CD4-positive, alpha-beta memory T cell (primary cell): ENCODE measurements at regions not wholly inside any gene's neighbourhood (a gene's known extent, or its start where the extent isn't known, plus 50 kb on each side); places are given as distances from the start of the nearest gene placed in this dataset.

Experiments
- CTCF ChIA-PET: fragments of 350-600 bp; sonication (Branson Sonifier 250); formaldehyde crosslinking; loops from one replicate; lab custom pipeline; 2021; ENCODE audit warnings: inconsistent platforms; ENCODE audit not compliant: partially characterized antibody; lab: Charles Lee
- POLR2A ChIA-PET: fragments of 350-600 bp; sonication (Branson Sonifier 250); formaldehyde crosslinking; loops from one replicate; lab custom pipeline; 2021; ENCODE audit not compliant: partially characterized antibody; lab: Charles Lee
- DNase-seq, 5 donors: peaks; one replicate each; pipeline versions ENCODE4 v3.0.0 to v3.0.0-alpha.2; 2020 to 2022; ENCODE audit warnings: mixed read lengths in 1 of 5
- H3K27ac ChIP-seq: one replicate; pipeline ENCODE4 v1.7.0; 2013; ENCODE audit warnings: low read depth, low read length
- H3K27me3 ChIP-seq: 2 replicates; pipeline ENCODE4 v1.7.0; 2013; ENCODE audit warnings: mild to moderate bottlenecking, low read length, moderate library complexity; ENCODE audit not compliant: insufficient read depth
- H3K36me3 ChIP-seq: 2 replicates; pipeline ENCODE4 v1.7.0; 2013; ENCODE audit warnings: mild to moderate bottlenecking, low read length, moderate library complexity; ENCODE audit not compliant: insufficient read depth
- H3K4me1 ChIP-seq: 2 replicates; pipeline ENCODE4 v1.7.0; 2013; ENCODE audit warnings: mild to moderate bottlenecking, low read length, moderate library complexity; ENCODE audit not compliant: insufficient read depth
- H3K4me3 ChIP-seq, 2 donors: one replicate each; pipeline ENCODE4 v1.7.0; 2013; ENCODE audit warnings: low read length in 2 of 2, mild to moderate bottlenecking in 1 of 2
- H3K9me3 ChIP-seq, 2 donors: one replicate each; pipeline ENCODE4 v1.7.0; 2013; ENCODE audit warnings: low read length in 2 of 2, control low read depth in 1 of 2; ENCODE audit not compliant: control insufficient read depth in 1 of 2
- H3K27ac Mint-ChIP-seq, 7 donors: one replicate each; pipeline ENCODE4 v1.8.0; 2020 to 2021; ENCODE audit warnings: mixed read lengths in 7 of 7, mild to moderate bottlenecking in 6 of 7, inconsistent platforms in 3 of 7, moderate library complexity in 3 of 7
- H3K27me3 Mint-ChIP-seq, 2 donors: one replicate each; pipeline ENCODE4 v1.8.0; 2020 to 2021; ENCODE audit warnings: mixed read lengths in 2 of 2
- H3K36me3 Mint-ChIP-seq, 2 donors: one replicate each; pipeline ENCODE4 v1.8.0; 2020 to 2021; ENCODE audit warnings: mixed read lengths in 2 of 2, inconsistent platforms in 1 of 2, mild to moderate bottlenecking in 1 of 2
- H3K4me1 Mint-ChIP-seq, 4 donors: one replicate each; pipeline ENCODE4 v1.8.0; 2020 to 2021; ENCODE audit warnings: mixed read lengths in 4 of 4, mild to moderate bottlenecking in 1 of 4
- H3K4me3 Mint-ChIP-seq, 8 donors: one replicate each; pipeline ENCODE4 v1.8.0; 2020 to 2021; ENCODE audit warnings: mixed read lengths in 8 of 8, mild to moderate bottlenecking in 7 of 8, moderate library complexity in 6 of 8, inconsistent platforms in 3 of 8
- H3K9me3 Mint-ChIP-seq, 8 donors: one replicate each; pipeline ENCODE4 v1.8.0; 2020 to 2021; ENCODE audit warnings: mixed read lengths in 8 of 8, mild to moderate bottlenecking in 5 of 8, inconsistent platforms in 3 of 8, moderate library complexity in 1 of 8
- intact Hi-C: fragments of 100-400 bp; cut with micrococcal nuclease; formaldehyde crosslinking; loops from one replicate; pipeline ENCODE4 v1.15.1; 2023

- Mint-ChIP-seq H3K27ac (no peak overlapping the region), H3K36me3 (no peaks in the 10 kb centered on the region), H3K4me1 (no peaks in the 10 kb centered on the region), H3K4me3 (no peak overlapping the region), H3K9me3 (peaks cover 0 to 10% (median 6%) of the 10 kb centered on the region in 8 donors), H3K27me3 (no peaks in the 10 kb centered on the region)
- no peaks in the 10 kb centered on the region for H3K9me3 ChIP-seq
- no peak for DNase-seq
- ChIA-PET CTCF (interaction anchor here (0.6 kb wide), 1 partner anchor 1807 kb away, joined by 3 read pairs; no protein-coding TSS in a partner anchor), POLR2A (no interaction called here)
- H3K27me3 ChIP-seq: no peaks in the 10 kb centered on the region
- H3K4me3 ChIP-seq: no peak overlapping the region
- no peak overlapping the region for H3K27ac ChIP-seq
- intact Hi-C loops: no loop called here
- no peaks in the 10 kb centered on the region for H3K36me3 ChIP-seq
- no peaks in the 10 kb centered on the region for H3K4me1 ChIP-seq
Measured at GRCh38 chr14:53701108-53701875, 255.3 kb downstream of the BMP4 start.

GRCh38 chr14:53696217-53696965 lies 260.2 kb downstream of the BMP4 start:
- no peak overlapping the region for H3K27ac Mint-ChIP-seq
- no peaks in the 10 kb centered on the region for H3K4me1 Mint-ChIP-seq
- no peaks in the 10 kb centered on the region for H3K27me3 Mint-ChIP-seq
- H3K27ac ChIP-seq: no peak overlapping the region
- no peaks in the 10 kb centered on the region for H3K36me3 ChIP-seq
- no peaks in the 10 kb centered on the region for H3K36me3 Mint-ChIP-seq
- DNase-seq: no peak
- H3K9me3 ChIP-seq: no peaks in the 10 kb centered on the region
- CTCF ChIA-PET: no interaction called here
- no peaks in the 10 kb centered on the region for H3K4me1 ChIP-seq
- H3K4me3 Mint-ChIP-seq: no peak overlapping the region
- intact Hi-C loops: no loop called here
- H3K4me3 ChIP-seq: no peak overlapping the region
- POLR2A ChIA-PET: no interaction called here
- H3K27me3 ChIP-seq: no peaks in the 10 kb centered on the region
- H3K9me3 Mint-ChIP-seq: peaks cover 0 to 13% (median 5%) of the 10 kb centered on the region in 8 donors

GRCh38 chr14:53695692-53696214 lies 260.9 kb downstream of the BMP4 start:
- Mint-ChIP-seq H3K27me3 (no peaks in the 10 kb centered on the region), H3K27ac (no peak overlapping the region), H3K36me3 (no peaks in the 10 kb centered on the region), H3K9me3 (peaks cover 0 to 13% (median 4%) of the 10 kb centered on the region in 8 donors), H3K4me3 (no peak overlapping the region), H3K4me1 (no peaks in the 10 kb centered on the region)
- intact Hi-C loops: no loop called here
- Histone ChIP-seq H3K4me3 (no peak overlapping the region), H3K27ac (no peak overlapping the region), H3K4me1 (no peaks in the 10 kb centered on the region), H3K27me3 (no peaks in the 10 kb centered on the region), H3K36me3 (no peaks in the 10 kb centered on the region), H3K9me3 (no peaks in the 10 kb centered on the region)
- no peak for DNase-seq
- POLR2A ChIA-PET: no interaction called here
- CTCF ChIA-PET: no interaction called here

- Histone ChIP-seq H3K4me3 (no peak overlapping the region), H3K27me3 (no peaks in the 10 kb centered on the region), H3K9me3 (no peaks in the 10 kb centered on the region), H3K27ac (no peak overlapping the region), H3K4me1 (no peaks in the 10 kb centered on the region), H3K36me3 (no peaks in the 10 kb centered on the region)
- Mint-ChIP-seq H3K4me3 (no peak overlapping the region), H3K36me3 (no peaks in the 10 kb centered on the region), H3K9me3 (peaks cover 0 to 13% (median 4%) of the 10 kb centered on the region in 8 donors), H3K27ac (no peak overlapping the region), H3K27me3 (no peaks in the 10 kb centered on the region), H3K4me1 (no peaks in the 10 kb centered on the region)
- CTCF ChIA-PET: no interaction called here
- POLR2A ChIA-PET: no interaction called here
- intact Hi-C loops: no loop called here
- no peak for DNase-seq
Measured at GRCh38 chr14:53692885-53693284, 263.7 kb downstream of the BMP4 start.

- DNase-seq: no peak
- no peak overlapping the region for H3K27ac Mint-ChIP-seq
- H3K27ac ChIP-seq: no peak overlapping the region
- no peaks in the 10 kb centered on the region for H3K4me1 Mint-ChIP-seq
- no peaks in the 10 kb centered on the region for H3K36me3 Mint-ChIP-seq
- H3K4me1 ChIP-seq: no peaks in the 10 kb centered on the region
- no peaks in the 10 kb centered on the region for H3K9me3 ChIP-seq
- peaks cover 0 to 13% (median 4%) of the 10 kb centered on the region in 8 donors for H3K9me3 Mint-ChIP-seq
- ChIA-PET POLR2A (no interaction called here), CTCF (no interaction called here)
- H3K4me3 Mint-ChIP-seq: no peak overlapping the region
- no peaks in the 10 kb centered on the region for H3K36me3 ChIP-seq
- H3K27me3 ChIP-seq: no peaks in the 10 kb centered on the region
- H3K4me3 ChIP-seq: no peak overlapping the region
- H3K27me3 Mint-ChIP-seq: no peaks in the 10 kb centered on the region
- intact Hi-C loops: no loop called here
Measured at GRCh38 chr14:53692451-53692850, 264.2 kb downstream of the BMP4 start.

- no peaks in the 10 kb centered on the region for H3K27me3 Mint-ChIP-seq
- H3K27me3 ChIP-seq: no peaks in the 10 kb centered on the region
- intact Hi-C loops: no loop called here
Measured at GRCh38 chr14:53683229-53683628, 273.4 kb downstream of the BMP4 start.

GRCh38 chr14:53672526-53672925 lies 284.1 kb downstream of the BMP4 start:
- H3K36me3 Mint-ChIP-seq: no peaks in the 10 kb centered on the region
- intact Hi-C loops: no loop called here
- H3K4me1 ChIP-seq: no peaks in the 10 kb centered on the region
- H3K4me1 Mint-ChIP-seq: no peaks in the 10 kb centered on the region
- ChIA-PET POLR2A (no interaction called here), CTCF (no interaction called here)
- peaks cover 0 to 16% (median 9%) of the 10 kb centered on the region in 8 donors for H3K9me3 Mint-ChIP-seq
- no peak overlapping the region for H3K4me3 ChIP-seq
- H3K27me3 Mint-ChIP-seq: no peaks in the 10 kb centered on the region
- no peak for DNase-seq
- H3K27me3 ChIP-seq: no peaks in the 10 kb centered on the region
- no peaks in the 10 kb centered on the region for H3K9me3 ChIP-seq
- no peak overlapping the region for H3K27ac ChIP-seq
- H3K27ac Mint-ChIP-seq: no peak overlapping the region
- H3K4me3 Mint-ChIP-seq: no peak overlapping the region
- H3K36me3 ChIP-seq: no peaks in the 10 kb centered on the region

More at GRCh38 chr14:53683229-53683628, 273.4 kb downstream of the BMP4 start:
- Mint-ChIP-seq H3K4me1 (no peaks in the 10 kb centered on the region), H3K9me3 (peaks cover 0 to 11% (median 3%) of the 10 kb centered on the region in 8 donors), H3K36me3 (no peaks in the 10 kb centered on the region), H3K4me3 (no peak overlapping the region), H3K27ac (no peak overlapping the region)
- ChIA-PET POLR2A (no interaction called here), CTCF (no interaction called here)
- H3K4me3 ChIP-seq: no peak overlapping the region
- DNase-seq: no peak
- no peaks in the 10 kb centered on the region for H3K4me1 ChIP-seq
- H3K9me3 ChIP-seq: no peaks in the 10 kb centered on the region
- no peak overlapping the region for H3K27ac ChIP-seq
- H3K36me3 ChIP-seq: no peaks in the 10 kb centered on the region
